Ishikawa (cell line): ENCODE measurements at regions not wholly inside any gene's neighbourhood (a gene's known extent, or its start where the extent isn't known, plus 50 kb on each side); places are given as distances from the start of the nearest gene placed in this dataset.

ENCODE experiments used
- CEBPB ChIP-seq: IDR thresholded peaks from 2 replicates; pipeline ENCODE4 v1.6.1; 2012
- CREB1 ChIP-seq: IDR thresholded peaks from 2 replicates; pipeline ENCODE4 v1.6.1; 2012; ENCODE audit warnings: low read depth
- EGR1 ChIP-seq: IDR thresholded peaks from 2 replicates; pipeline ENCODE4 v1.6.1; 2012
- EP300 ChIP-seq: IDR thresholded peaks from 2 replicates; pipeline ENCODE4 v1.6.1; 2012; ENCODE audit warnings: borderline replicate concordance
- FOXM1 ChIP-seq: IDR thresholded peaks from 2 replicates; pipeline ENCODE4 v1.6.1; 2012; ENCODE audit warnings: low read depth, borderline replicate concordance
- NFIC ChIP-seq: IDR thresholded peaks from 2 replicates; pipeline ENCODE4 v1.6.1; 2012
- RAD21 ChIP-seq: IDR thresholded peaks from 2 replicates; pipeline ENCODE4 v1.6.1; 2012; ENCODE audit warnings: low read depth
- TAF1 ChIP-seq: IDR thresholded peaks from 2 replicates; pipeline ENCODE4 v1.6.1; 2012; ENCODE audit warnings: low read depth, mild to moderate bottlenecking
- TCF12 ChIP-seq: IDR thresholded peaks from 2 replicates; pipeline ENCODE4 v1.6.1; 2012; ENCODE audit warnings: low read depth
- TEAD4 ChIP-seq: IDR thresholded peaks from 2 replicates; pipeline ENCODE4 v1.6.1; 2012
- YY1 ChIP-seq: IDR thresholded peaks from 2 replicates; pipeline ENCODE4 v1.6.1; 2012; ENCODE audit warnings: low read depth
- ZBTB7A ChIP-seq: IDR thresholded peaks from 2 replicates; pipeline ENCODE4 v1.6.1; 2012; ENCODE audit warnings: low read depth
- TF ChIP-seq, protein P1 (sequence below): IDR thresholded peaks from 2 replicates; pipeline ENCODE4 v1.6.1; 2012
- TF ChIP-seq, protein P2 (sequence below): IDR thresholded peaks from 2 replicates; pipeline ENCODE4 v1.6.1; 2012; ENCODE audit warnings: low read depth, mild to moderate bottlenecking
- TF ChIP-seq, protein P3 (sequence below): IDR thresholded peaks from 2 replicates; pipeline ENCODE4 v1.6.1; 2012

DNA sequence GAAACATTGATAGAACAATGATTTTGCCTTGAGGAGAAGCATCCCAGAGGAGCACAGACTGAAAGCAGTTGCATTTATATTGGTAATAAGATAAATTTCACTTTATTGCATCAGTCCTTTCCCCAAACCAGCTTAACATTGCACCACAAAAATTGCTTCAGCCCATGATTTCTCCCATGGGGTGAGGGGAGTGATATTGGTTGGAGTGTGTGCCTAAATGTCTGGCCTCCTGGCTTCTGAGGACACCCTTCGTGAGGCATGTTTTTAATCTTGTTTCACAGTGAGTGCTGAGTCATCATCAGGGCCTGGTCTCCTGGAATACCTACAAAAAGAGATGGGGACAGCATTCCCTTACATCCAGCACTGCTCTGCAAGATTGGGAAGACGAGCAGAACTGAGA lies 487.9 kb downstream of the C4orf33 start:
- TF ChIP-seq, protein P1, sequence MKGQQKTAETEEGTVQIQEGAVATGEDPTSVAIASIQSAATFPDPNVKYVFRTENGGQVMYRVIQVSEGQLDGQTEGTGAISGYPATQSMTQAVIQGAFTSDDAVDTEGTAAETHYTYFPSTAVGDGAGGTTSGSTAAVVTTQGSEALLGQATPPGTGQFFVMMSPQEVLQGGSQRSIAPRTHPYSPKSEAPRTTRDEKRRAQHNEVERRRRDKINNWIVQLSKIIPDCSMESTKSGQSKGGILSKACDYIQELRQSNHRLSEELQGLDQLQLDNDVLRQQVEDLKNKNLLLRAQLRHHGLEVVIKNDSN: no peak
- no peak for TF ChIP-seq TAF1
- TF ChIP-seq YY1: no peak
- TF ChIP-seq NFIC: no peak
- TF ChIP-seq, protein P2, sequence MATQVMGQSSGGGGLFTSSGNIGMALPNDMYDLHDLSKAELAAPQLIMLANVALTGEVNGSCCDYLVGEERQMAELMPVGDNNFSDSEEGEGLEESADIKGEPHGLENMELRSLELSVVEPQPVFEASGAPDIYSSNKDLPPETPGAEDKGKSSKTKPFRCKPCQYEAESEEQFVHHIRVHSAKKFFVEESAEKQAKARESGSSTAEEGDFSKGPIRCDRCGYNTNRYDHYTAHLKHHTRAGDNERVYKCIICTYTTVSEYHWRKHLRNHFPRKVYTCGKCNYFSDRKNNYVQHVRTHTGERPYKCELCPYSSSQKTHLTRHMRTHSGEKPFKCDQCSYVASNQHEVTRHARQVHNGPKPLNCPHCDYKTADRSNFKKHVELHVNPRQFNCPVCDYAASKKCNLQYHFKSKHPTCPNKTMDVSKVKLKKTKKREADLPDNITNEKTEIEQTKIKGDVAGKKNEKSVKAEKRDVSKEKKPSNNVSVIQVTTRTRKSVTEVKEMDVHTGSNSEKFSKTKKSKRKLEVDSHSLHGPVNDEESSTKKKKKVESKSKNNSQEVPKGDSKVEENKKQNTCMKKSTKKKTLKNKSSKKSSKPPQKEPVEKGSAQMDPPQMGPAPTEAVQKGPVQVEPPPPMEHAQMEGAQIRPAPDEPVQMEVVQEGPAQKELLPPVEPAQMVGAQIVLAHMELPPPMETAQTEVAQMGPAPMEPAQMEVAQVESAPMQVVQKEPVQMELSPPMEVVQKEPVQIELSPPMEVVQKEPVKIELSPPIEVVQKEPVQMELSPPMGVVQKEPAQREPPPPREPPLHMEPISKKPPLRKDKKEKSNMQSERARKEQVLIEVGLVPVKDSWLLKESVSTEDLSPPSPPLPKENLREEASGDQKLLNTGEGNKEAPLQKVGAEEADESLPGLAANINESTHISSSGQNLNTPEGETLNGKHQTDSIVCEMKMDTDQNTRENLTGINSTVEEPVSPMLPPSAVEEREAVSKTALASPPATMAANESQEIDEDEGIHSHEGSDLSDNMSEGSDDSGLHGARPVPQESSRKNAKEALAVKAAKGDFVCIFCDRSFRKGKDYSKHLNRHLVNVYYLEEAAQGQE: no peak
- TF ChIP-seq, protein P3, sequence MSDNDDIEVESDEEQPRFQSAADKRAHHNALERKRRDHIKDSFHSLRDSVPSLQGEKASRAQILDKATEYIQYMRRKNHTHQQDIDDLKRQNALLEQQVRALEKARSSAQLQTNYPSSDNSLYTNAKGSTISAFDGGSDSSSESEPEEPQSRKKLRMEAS: no peak
- TF ChIP-seq EGR1: no peak
- TF ChIP-seq CREB1: no peak
- no peak for TF ChIP-seq EP300

DNA sequence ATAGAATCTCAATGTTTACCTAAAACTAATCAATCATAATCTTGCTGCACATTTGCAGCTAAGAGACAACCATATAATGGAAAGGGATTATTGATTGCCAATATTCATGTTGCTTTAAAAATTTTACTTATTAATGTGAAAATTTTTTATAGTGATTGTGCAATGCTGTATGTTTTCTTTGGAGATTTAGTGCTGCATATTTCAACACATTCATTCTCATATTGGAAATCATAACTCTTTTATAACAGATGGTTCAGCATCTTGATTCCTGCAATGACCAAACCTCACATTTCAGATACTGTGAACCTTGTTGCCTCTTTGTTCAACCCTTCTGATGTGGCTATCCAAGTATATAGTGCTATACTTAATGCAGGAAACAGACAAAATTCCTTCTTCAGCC lies 502.6 kb downstream of the C4orf33 start:
- TF ChIP-seq ZBTB7A: no peak
- TF ChIP-seq, protein P1: no peak
- no peak for TF ChIP-seq EP300
- no peak for TF ChIP-seq YY1
- no peak for TF ChIP-seq CEBPB
- no peak for TF ChIP-seq TAF1

DNA sequence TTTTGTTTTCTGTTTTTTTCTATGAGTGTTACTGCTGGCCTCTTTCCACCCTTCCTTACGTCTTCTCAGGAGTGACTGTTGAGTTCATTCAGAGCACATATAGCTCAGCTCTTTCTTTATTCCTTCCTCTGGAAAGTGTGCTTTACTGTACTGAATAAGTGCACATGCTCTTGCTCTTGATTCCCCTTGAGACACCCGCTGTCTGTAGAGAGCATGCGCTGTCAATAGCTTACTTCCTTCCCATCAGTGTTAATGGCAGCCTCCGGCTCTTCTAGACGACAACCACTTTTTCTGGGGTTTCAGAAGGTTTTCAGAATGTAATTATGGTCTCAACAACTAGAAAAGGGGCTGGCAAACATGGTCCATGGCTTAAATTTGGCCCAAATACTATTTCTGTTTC lies 504.9 kb downstream of the C4orf33 start:
- TF ChIP-seq YY1 (no peak), RAD21 (no peak), TAF1 (no peak), CREB1 (no peak), EGR1 (no peak), CEBPB (no peak), TEAD4 (no peak)
- TF ChIP-seq, protein P1: no peak
- TF ChIP-seq, protein P2: no peak

DNA sequence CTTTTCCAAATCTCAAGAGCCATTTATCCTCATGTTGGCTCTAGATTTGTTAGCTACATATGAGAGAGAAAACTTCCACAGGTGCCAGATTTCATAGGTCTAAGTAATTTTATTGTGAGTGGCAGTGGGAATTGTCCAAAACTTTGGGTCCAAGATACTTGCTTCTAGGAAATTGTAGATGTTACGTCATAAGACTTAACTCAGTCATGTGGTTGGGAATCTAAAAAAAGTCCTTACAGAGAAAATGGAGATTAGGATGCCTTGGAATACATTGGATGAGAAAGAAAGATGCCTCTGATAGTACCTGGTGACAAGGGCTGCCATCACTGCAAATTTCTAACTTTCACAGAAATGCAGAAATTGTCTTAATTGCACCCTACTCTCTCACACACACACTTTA lies 506.5 kb downstream of the C4orf33 start:
- no peak for TF ChIP-seq RAD21
- TF ChIP-seq, protein P2: no peak
- no peak for TF ChIP-seq FOXM1
- no peak for TF ChIP-seq CEBPB
- TF ChIP-seq CREB1: no peak
- no peak for TF ChIP-seq EGR1
- TF ChIP-seq, protein P3: no peak

DNA sequence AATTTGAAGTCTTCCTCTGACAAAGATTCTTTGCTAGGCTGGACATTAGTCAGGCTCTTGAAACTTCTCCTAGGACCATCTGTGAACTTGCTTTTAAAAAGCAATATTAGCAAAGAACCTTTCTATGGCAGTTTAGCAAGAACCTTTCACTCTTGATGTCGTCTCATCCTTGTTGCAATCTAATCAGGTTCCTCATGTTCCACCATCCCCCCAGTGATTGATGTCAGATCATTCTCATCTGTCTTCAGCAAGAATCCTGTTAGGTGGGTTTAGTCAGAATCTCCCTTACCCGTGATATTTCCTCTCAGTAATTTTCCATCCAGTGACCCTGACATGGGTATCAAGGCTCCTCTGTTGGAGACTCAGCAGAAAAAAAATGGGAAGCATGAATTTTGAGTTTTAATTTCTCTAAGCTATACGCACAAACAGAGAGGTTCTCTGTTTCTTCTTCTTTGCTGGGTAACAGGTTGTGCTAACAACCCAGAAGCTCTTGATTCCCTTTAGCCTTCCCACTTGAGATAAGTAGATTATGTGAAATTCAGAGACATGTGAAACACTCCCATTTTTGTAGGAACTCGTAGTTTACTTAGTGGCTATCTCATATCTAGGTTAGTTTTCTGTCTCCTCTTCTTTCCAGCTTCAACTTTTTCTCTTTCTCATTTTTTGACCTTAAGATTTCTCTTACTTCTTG lies 507.4 kb downstream of the C4orf33 start:
- TF ChIP-seq, protein P3: no peak
- TF ChIP-seq TAF1: no peak
- TF ChIP-seq EGR1: no peak
- no peak for TF ChIP-seq RAD21
- no peak for TF ChIP-seq FOXM1
- TF ChIP-seq NFIC: no peak
- no peak for TF ChIP-seq YY1
- no peak for TF ChIP-seq ZBTB7A
- TF ChIP-seq, protein P2: no peak
- TF ChIP-seq TEAD4: no peak
- no peak for TF ChIP-seq TCF12
- TF ChIP-seq, protein P1: no peak
- TF ChIP-seq EP300: no peak
- TF ChIP-seq CREB1: no peak
- TF ChIP-seq CEBPB: no peak
